ENCODE measurements at regions not wholly inside any gene's neighbourhood (a gene's known extent, or its start where the extent isn't known, plus 50 kb on each side); places are given as distances from the start of the nearest gene placed in this dataset.

- no peak for DNase-seq (ENCODE audit: extremely low read depth in 1 of 2, low read depth in 1 of 2)
These were observed 499.0 kb downstream of the CPS1 start for GRCh38 chr2:211055438-211055837.

GRCh38 chr2:211061612-211062296 lies 505.4 kb downstream of the CPS1 start:
- no peak for DNase-seq (ENCODE audit: extremely low read depth in 1 of 2, low read depth in 1 of 2)

- no peak for DNase-seq (ENCODE audit: extremely low read depth in 1 of 2, low read depth in 1 of 2)
These were observed 505.9 kb downstream of the CPS1 start for GRCh38 chr2:211062297-211062612.

GRCh38 chr2:211067029-211067428 lies 510.6 kb downstream of the CPS1 start:
- DNase-seq (ENCODE audit: extremely low read depth in 1 of 2, low read depth in 1 of 2): no peak

- no peak for DNase-seq (ENCODE audit: extremely low read depth in 1 of 2, low read depth in 1 of 2)
These were observed 511.8 kb downstream of the CPS1 start for GRCh38 chr2:211068108-211068780.

GRCh38 chr2:211070547-211070946 lies 514.1 kb downstream of the CPS1 start:
- no peak for DNase-seq (ENCODE audit: extremely low read depth in 1 of 2, low read depth in 1 of 2)

- no peak for DNase-seq (ENCODE audit: extremely low read depth in 1 of 2, low read depth in 1 of 2)
These were observed 520.9 kb downstream of the CPS1 start for GRCh38 chr2:211077216-211077767.

- no peak for DNase-seq (ENCODE audit: extremely low read depth in 1 of 2, low read depth in 1 of 2)
These were observed 528.0 kb downstream of the CPS1 start for GRCh38 chr2:211084352-211084751.

GRCh38 chr2:211085056-211085680 lies 528.8 kb downstream of the CPS1 start:
- DNase-seq (ENCODE audit: extremely low read depth in 1 of 2, low read depth in 1 of 2): no peak

- no peak for DNase-seq (ENCODE audit: extremely low read depth in 1 of 2, low read depth in 1 of 2)
These were observed 529.6 kb downstream of the CPS1 start for GRCh38 chr2:211086049-211086448.

GRCh38 chr2:211089127-211089526 lies 532.7 kb downstream of the CPS1 start:
- no peak for DNase-seq (ENCODE audit: extremely low read depth in 1 of 2, low read depth in 1 of 2)

GRCh38 chr2:211093743-211094303 lies 537.4 kb downstream of the CPS1 start:
- no peak for DNase-seq (ENCODE audit: extremely low read depth in 1 of 2, low read depth in 1 of 2)

GRCh38 chr2:211103989-211104388 lies 547.6 kb downstream of the CPS1 start:
- no peak for DNase-seq (ENCODE audit: extremely low read depth in 1 of 2, low read depth in 1 of 2)

GRCh38 chr2:211113334-211114175 lies 557.2 kb downstream of the CPS1 start:
- no peak for DNase-seq (ENCODE audit: extremely low read depth in 1 of 2, low read depth in 1 of 2)

- DNase-seq (ENCODE audit: extremely low read depth in 1 of 2, low read depth in 1 of 2): no peak
These were observed 558.5 kb downstream of the CPS1 start for GRCh38 chr2:211114826-211115455.

GRCh38 chr2:211117026-211117425 lies 560.6 kb downstream of the CPS1 start:
- no peak for DNase-seq (ENCODE audit: extremely low read depth in 1 of 2, low read depth in 1 of 2)

GRCh38 chr2:211126256-211126655 lies 569.9 kb downstream of the CPS1 start:
- no peak for DNase-seq (ENCODE audit: extremely low read depth in 1 of 2, low read depth in 1 of 2)

GRCh38 chr2:211127501-211127900 lies 571.1 kb downstream of the CPS1 start:
- DNase-seq (ENCODE audit: extremely low read depth in 1 of 2, low read depth in 1 of 2): no peak

- DNase-seq (ENCODE audit: extremely low read depth in 1 of 2, low read depth in 1 of 2): no peak
These were observed 571.9 kb downstream of the CPS1 start for GRCh38 chr2:211128287-211128686.

- DNase-seq (ENCODE audit: extremely low read depth in 1 of 2, low read depth in 1 of 2): no peak
These were observed 573.4 kb downstream of the CPS1 start for GRCh38 chr2:211129798-211130197.

Data from stimulated activated CD8-positive, alpha-beta memory T cell treated with anti-CD3 and anti-CD28 coated beads, Interleukin-7, amount 100 ng/mL, for 48 hours (primary cell).